GM10248 (cell line): ENCODE measurements at regions not wholly inside any gene's neighbourhood (a gene's known extent, or its start where the extent isn't known, plus 50 kb on each side); places are given as distances from the start of the nearest gene placed in this dataset.

Source experiments
- CTCF ChIA-PET: fragments of 300-600 bp; sonication (Branson Sonifier 250); formaldehyde crosslinking; extraction: SDS; loops from one replicate; lab custom pipeline; 2021; ENCODE audit warnings: antibody characterized with exemption; lab: Yijun Ruan, JAX
- POLR2A ChIA-PET: fragments of 350-650 bp; sonication (Branson Sonifier 250); formaldehyde crosslinking; extraction: SDS; loops from one replicate; lab custom pipeline; 2020; ENCODE audit warnings: antibody characterized with exemption; lab: Yijun Ruan, JAX
- DNase-seq: peaks from one replicate; pipeline ENCODE4 v3.0.0; 2012; ENCODE audit errors: extremely low spot score
- TF ChIP-seq, protein P1 (sequence below): IDR thresholded peaks from 2 replicates; pipeline ENCODE4 v1.5.1; 2012; ENCODE audit warnings: mild to moderate bottlenecking, low read depth; ENCODE audit errors: extremely low read depth, missing control alignments, control extremely low read depth

DNA sequence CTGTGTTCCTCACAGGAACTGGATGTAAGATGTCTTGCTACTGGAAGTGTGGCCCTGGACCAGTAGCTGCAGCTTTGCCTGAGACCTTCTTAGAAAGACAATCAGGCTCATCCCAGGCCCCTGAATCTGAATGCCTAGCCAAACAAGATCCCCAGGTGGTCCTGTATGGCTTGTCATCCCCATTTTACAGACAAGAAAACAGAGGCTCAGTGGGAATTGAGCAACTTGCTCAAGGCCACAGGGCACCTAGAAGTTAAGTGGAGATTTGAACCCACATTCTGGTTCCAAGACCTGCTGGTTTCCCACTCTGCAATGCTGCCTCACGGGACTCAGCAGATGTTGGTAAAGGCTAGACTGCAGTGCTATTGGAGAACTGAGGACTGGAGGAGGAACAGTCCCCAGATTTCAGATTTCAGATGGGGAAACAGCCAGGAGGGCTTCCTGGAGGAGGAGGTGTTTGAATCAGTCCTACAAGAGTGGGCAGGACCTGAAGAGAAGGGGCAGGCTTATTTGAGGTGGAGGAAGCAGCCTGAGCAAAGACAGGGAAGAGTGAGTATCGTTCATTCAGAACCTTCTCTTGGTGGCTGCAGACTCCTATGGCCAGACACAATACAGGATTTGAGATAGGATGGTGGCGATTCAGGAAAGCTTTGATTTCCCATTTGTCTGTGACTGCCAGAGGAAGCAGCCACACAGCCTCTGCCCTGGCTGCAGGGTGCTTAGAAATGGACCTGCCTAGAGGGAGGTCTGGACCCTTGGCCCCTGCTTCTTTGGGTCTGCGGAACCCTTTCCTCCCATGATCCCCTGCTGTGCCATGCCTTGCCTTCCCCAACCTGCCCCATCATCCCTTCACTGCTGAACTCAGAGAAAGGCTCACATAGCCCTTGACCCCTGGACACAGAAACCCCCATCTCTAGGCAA is 233.4 kb upstream of the NLRP1 start:
- ChIA-PET POLR2A (no interaction called here), CTCF (no interaction called here)
- TF ChIP-seq, protein P1, sequence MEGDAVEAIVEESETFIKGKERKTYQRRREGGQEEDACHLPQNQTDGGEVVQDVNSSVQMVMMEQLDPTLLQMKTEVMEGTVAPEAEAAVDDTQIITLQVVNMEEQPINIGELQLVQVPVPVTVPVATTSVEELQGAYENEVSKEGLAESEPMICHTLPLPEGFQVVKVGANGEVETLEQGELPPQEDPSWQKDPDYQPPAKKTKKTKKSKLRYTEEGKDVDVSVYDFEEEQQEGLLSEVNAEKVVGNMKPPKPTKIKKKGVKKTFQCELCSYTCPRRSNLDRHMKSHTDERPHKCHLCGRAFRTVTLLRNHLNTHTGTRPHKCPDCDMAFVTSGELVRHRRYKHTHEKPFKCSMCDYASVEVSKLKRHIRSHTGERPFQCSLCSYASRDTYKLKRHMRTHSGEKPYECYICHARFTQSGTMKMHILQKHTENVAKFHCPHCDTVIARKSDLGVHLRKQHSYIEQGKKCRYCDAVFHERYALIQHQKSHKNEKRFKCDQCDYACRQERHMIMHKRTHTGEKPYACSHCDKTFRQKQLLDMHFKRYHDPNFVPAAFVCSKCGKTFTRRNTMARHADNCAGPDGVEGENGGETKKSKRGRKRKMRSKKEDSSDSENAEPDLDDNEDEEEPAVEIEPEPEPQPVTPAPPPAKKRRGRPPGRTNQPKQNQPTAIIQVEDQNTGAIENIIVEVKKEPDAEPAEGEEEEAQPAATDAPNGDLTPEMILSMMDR: no peak
- DNase-seq: no peak

DNA sequence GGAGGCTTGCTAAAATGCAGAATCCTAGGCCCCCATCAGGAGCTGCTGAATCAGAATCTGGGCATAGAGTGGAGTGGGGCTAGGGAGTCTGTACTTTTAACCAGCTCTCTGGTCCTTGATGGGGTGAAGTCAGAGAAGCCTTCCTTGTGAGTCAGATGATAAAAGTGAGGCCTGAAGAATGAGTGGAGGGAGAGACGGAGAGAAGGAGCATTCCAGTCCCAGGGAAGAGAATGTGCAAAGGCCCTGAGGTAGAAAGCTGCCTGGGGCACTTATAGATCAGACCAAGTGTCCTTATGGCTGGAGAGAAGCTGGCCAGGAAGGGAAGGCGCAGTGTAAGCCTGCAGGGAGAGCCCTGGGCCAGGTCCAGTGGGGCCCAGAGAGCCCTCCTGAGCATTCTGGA is 235.1 kb upstream of the NLRP1 start:
- ChIA-PET CTCF (interaction anchor here (0.6 kb wide), 1 partner anchor 10 kb away, joined by 3 read pairs; no protein-coding TSS in a partner anchor), POLR2A (no interaction called here)
- TF ChIP-seq, protein P1: no peak
- DNase-seq: no peak

DNA sequence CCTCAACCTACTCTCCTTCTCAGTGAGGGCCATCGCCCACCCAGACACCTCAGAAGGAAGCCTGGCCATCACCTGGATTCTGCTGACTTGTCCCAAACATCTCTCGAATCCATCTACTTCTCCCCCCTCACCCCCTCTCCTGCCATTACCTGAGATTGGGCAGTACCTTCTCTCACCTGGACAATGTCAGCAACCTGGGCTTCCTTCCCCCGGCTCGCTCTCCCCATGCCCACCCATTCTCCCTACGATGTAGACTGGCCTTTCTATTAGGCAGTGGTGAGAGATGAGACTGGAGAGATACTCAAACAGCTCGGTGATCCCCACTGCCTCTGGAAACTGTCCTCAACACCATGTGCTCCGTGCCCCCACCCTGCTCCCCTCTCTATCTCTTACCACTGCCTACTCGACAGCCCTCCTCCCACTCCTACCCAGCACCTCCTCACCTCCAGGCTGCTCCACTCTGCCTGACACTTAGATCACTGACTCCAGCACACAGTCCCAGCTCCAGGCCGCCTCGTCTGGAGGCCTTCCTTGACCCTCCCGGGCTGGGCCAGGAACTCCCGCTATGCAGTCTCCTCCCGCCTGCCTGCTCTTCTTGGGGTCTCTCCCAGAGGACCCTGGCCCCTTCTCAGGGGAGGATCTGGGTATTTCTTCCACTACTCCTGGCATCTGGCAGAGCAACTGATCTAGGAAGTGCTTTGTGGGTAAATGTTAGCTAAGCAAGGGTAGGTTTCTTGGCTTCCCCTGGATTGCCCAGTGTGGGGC is 235.8 kb upstream of the NLRP1 start:
- ChIA-PET POLR2A (no interaction called here), CTCF (no interaction called here)
- TF ChIP-seq, protein P1: no peak
- DNase-seq: no peak

DNA sequence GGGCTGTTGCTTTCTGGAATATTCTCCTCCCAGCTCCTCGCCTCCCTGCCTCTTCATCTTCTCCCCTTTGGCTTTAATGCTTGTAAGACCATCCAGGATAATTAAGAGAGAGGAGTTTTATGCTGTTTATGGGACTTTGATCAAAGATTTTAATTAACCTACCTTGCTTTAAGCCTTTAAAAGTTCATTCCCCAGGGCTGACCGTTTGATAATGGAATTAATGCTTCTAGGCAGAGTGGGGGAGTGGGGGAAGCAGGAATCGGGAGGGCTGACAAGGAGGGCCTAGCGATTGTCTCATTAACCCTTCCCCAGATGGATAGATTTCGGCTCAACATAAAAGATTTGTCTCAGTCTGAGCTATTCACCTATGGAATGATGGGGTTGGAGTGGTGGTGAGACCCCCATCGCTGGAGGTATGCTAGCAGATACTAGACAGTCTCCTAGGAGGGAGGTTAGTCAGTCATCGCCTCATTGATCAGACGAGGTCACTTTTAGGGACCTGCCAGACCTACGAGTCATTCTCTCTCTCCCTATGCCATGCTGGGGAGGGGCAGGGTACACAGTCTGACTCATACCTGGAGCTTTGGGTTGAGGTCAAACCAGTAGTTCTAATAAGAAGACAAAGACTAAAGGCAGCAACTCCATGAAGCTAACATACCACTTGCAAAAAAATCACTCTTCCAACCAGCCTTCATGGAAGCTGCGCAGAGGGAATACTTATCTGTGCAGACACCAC is 236.6 kb upstream of the NLRP1 start:
- DNase-seq: no peak
- ChIA-PET CTCF (interaction anchor here (1.1 kb wide), 1 partner anchor 229 kb away, joined by 3 read pairs; no protein-coding TSS in a partner anchor), POLR2A (no interaction called here)
- TF ChIP-seq, protein P1: no peak

DNA sequence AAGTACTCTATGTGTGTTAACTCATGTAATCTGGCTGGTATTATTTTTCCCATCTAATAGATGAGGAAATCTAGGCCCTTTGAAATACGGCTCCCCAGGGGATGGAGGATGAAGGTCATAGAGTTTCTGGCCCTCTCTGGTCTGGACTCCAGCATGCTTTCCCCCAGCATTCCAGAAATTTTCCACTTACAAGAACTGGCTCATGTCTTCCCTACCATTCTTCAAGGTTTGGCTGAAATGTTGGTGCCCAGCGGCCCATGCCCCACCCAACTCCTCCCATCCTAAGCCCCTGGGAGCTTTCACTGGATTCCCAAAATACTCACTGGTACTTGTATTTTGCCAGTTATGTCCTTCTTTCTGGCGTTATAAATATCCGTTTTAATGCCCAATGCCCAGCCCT is 237.5 kb upstream of the NLRP1 start:
- TF ChIP-seq, protein P1: no peak
- CTCF ChIA-PET: interaction anchor here (1.1 kb wide), 1 partner anchor 230 kb away, joined by 3 read pairs; no protein-coding TSS in a partner anchor

More for the DNA sequence above, 237.5 kb upstream of the NLRP1 start:
- DNase-seq: no peak
- POLR2A ChIA-PET: no interaction called here
